Occipital lobe (tissue), 1 donor: ENCODE measurements at regions not wholly inside any gene's neighbourhood (a gene's known extent, or its start where the extent isn't known, plus 50 kb on each side); places are given as distances from the start of the nearest gene placed in this dataset.
"Not testable (repeated sequence)": the region's sequence is repeated elsewhere in the genome, so short reads cannot be mapped to it uniquely, and the experiment has no call there.

Experiments used
- DNase-seq: peaks from one replicate; lab custom pipeline; 2025; lab: John Stamatoyannopoulos, UW

DNA sequence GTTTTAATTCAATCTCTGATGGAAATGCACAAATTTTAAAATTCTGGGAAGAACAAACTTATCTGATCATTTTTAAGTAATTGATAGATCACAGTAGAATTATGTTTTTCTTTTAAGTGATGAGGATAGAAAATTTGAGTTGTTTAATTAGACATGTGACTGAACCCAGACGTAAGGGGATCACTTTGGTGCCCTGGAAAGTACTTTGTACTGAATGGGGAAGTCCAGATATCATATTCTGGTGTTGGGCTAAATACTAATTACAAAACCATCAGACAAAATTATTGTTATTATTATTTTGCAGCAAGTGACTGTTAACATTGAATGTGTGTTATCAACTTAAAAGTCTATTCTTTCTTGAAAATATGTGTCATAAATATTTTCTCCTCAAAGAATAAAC, 994.6 kb downstream of the TSN start:
- no peak for DNase-seq

- DNase-seq, result no peak
These were observed 995.4 kb downstream of the TSN start for GRCh38 chr2:122750808-122751207.

DNA sequence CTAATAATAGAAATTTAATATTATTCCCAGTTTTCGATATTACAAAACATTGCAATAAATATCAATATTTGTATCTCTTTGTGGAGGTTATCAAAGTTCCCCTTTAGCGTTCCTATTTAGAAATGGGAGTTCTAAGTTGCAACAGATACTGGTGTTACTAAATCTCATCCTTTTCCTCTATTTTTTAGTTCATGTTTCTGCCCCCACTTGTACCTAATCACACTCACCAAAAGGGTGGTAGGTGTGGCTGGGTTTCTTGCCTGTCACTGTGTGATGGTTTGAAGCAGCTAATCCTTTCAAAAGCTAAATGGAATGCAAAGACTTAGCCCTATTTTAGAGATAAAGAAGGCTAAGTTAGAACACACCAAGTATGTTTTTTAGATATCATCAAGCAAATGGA, 997.9 kb downstream of the TSN start:
- DNase-seq, result no peak

GRCh38 chr2:122754561-122754960, 999.1 kb downstream of the TSN start:
- no peak for DNase-seq

- DNase-seq, result no peak
These were observed 999.9 kb downstream of the TSN start for GRCh38 chr2:122755281-122755780.

DNA sequence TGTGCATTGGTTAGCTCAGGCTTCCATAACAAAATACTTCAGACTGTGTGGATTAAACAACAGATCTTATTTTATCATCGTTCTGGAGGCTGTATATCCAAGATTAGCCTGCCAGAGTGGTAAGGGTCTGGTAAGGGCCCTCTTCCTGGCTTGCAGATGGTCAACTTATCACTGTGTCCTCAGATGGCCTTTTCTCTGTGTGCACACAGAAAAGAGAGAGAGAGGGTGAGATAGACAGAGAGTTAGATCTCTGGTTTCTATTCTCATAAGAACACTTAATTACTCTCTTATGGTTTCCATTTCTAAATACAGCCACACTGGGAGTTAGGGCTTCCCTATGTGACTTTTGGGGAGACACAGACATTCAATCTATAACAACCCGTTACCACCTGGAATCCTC, 1003.5 kb downstream of the TSN start:
- DNase-seq, result no peak

DNA sequence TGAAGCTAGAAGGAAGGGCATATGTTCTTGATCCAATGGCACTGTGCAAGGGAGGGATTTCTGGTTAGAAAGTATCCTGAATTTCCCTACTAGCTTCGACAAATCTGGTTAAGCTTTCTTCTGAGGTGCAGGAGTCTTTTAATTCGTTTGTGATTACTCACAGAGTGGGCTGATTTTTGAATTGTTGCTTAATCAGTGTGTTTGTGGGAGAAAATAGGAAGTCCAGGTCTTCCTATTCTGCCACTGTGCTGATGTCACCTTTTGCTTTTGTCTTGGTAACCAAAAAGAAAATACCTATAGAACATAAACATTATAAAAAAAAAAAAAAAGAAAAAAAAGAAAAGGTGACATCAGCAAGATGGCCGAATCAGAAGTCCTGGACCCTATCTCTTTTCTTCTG, 1008.6 kb downstream of the TSN start:
- DNase-seq, result no peak

DNA sequence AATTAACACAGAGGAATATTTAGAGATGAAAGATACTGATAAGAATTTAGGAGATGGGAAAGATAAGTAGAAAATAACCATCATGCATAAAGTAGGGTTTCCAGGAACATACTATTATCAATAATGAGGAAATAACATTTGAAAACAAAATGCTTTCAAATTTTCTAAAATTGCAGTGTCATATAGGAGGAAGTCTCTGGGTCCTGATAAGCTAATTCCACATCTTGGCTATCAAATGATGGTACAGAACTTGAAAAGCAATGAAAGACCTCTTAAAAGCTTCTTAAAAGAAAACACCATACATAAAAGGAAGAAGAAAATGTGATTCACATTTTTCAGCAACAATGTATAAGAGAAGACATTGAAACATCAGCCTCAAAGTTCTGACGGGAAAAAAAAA, 1024.8 kb downstream of the TSN start:
- no peak for DNase-seq

DNA sequence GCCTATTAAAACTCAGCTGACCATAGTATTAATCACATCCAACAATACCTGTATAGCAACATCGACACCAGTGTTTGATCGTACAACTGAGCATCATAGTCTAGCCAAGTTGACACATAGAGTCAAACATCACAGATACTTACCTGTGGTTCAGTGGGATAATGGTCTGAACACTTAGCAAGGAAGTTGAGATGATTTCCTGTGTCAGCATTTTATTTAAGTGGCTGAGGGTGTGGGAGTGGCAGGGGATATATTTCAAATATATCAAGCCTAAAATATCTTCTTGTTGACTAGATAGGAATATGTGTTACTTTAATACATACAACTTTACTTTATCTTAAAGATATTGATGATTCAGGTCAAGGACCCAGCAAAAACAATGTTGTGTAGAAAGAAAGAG, 1038.6 kb downstream of the TSN start:
- no peak for DNase-seq

- no peak for DNase-seq
These were observed 1040.3 kb downstream of the TSN start for GRCh38 chr2:122795763-122796162.

DNA sequence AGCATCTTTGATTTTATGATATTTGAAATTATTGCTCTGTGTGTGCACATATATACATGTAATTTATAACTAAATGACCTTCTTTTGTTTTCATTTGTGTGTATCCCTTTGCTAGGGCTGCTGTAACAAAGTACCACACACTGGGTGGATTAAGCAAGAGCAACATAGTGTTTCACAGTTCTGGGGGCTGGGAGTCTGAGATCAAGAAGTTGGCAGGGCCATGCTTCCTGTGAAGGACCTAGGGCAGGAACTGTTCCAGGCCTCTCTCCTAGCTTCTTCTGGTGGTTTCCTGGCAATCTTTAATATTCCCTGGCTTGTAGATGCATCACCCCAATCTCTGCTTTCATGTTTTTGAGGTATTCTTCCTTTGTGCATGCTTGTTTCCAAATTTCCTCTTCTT, 1043.9 kb downstream of the TSN start:
- no peak for DNase-seq

GRCh38 chr2:122800781-122801180, 1045.3 kb downstream of the TSN start:
- no peak for DNase-seq

DNA sequence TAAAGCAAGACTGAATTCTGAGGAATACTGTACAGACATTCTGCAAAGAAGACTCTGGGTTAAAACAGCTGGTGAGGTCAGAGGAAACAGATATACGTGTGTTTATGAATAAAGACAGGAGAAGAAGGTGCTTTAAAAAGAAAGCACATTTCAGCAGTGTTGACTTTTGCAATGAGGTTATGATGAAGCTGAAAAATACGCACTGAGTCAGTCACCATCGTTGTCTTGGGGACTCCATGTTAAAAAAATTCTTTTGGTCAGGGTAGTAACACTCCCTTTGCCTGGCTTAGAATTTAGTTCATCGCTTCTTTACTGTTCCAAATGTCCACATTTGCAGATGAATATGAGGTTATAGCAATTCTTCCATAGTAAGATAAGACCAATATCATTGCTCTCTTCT, 1049.0 kb downstream of the TSN start:
- no peak for DNase-seq

- no peak for DNase-seq
These were observed 1049.9 kb downstream of the TSN start for GRCh38 chr2:122805346-122805745.

- DNase-seq, result no peak
These were observed 1053.0 kb downstream of the TSN start for GRCh38 chr2:122808286-122808969.

- DNase-seq, result not testable (repeated sequence)
These were observed 1056.8 kb downstream of the TSN start for GRCh38 chr2:122812214-122812613.

- DNase-seq, result no peak
These were observed 1059.7 kb downstream of the TSN start for GRCh38 chr2:122815120-122815519.

- no peak for DNase-seq
These were observed 1061.4 kb downstream of the TSN start for GRCh38 chr2:122816803-122817202.

DNA sequence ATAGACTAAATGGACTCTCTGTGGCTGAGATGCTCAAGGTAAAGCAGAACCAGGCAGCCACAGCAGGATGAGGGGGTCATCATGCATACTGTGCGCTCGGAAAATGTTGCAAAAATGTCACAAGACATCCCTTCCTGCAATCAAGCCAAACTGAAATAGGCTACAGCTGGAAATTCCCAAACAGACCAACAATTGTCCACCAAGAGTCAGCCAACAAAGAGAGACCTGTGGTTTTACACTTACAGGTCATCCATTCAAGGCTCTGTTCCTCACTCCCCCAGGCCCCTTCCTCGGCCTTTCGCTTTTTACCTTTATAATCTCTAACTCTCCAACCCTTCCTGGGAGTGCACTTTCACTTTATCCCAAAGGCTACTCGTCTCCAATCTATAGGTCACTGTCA, 1066.9 kb downstream of the TSN start:
- no peak for DNase-seq

GRCh38 chr2:122830157-122830556, 1074.7 kb downstream of the TSN start:
- no peak for DNase-seq

DNA sequence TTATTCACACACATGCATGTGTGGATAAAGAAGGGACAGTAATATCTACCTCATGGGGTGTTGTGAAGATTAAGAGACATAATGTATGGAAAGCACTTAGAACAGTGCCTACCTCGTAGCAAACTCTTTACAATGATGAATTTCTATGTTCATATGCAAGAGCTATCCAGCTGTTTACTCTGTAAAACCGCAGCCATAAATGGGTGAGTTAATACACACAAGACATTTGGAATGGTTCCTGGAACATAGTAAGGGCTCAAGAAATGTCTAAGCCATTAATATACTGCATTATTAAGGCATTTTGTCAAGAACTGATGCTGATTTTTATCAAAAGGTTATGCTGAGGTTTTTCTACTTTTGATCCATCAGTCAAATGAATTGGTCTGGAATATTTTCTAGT, 1076.2 kb downstream of the TSN start:
- DNase-seq, result no peak

DNA sequence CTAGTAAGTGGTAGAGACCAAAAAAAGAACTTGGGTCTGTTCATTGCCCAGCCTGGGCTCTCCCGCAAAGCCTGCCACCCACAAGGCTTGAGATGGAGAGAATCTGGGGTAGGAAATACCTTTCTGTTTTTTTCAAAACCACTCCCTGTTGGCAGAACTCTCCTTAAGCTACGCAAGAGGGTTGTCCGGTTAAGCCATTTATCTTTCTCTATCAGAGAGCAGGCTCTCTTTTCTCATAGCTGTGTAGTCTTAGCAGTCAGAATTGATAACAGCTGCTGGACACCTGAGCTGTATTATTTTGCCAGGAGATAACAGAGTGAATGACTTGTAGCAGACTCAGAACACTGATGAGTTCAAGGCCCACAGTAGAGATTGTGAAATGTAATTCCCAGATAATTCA, 1088.1 kb downstream of the TSN start:
- DNase-seq, result no peak

DNA sequence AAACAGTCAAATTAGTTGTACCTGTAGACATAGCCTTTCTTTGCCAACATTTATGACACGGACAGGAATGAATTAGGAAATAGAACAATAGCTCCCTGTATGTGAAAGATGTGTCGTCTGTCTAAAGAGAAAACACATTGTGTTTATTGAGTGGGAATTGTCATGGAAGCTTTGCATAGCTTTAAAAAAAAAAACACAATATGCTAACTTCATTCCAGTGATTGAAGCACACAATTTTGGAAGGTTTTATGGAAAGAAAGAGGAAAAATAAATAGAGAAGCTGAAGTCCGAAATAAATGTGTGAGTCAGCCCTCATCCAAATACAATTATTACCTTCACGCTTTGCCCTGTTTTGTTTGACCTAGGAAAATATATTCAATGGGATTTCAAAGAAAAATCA, 1095.7 kb downstream of the TSN start:
- no peak for DNase-seq

- no peak for DNase-seq
These were observed 1096.6 kb downstream of the TSN start for GRCh38 chr2:122851972-122852531.
